H9 (cell line): ENCODE measurements at regions not wholly inside any gene's neighbourhood (a gene's known extent, or its start where the extent isn't known, plus 50 kb on each side); places are given as distances from the start of the nearest gene placed in this dataset.

Source experiments
- DNase-seq: peaks from one replicate; pipeline ENCODE4 v3.0.0-alpha.2; 2017
- H2AFZ ChIP-seq: one replicate; pipeline ENCODE4 v1.6.1; 2013; ENCODE audit warnings: mild to moderate bottlenecking, low read length, control low read depth, moderate library complexity
- H2AK5ac ChIP-seq: 2 replicates; pipeline ENCODE4 v1.6.1; 2013; ENCODE audit warnings: low read length, control low read depth, mixed read lengths; ENCODE audit not compliant: insufficient read length
- H2BK120ac ChIP-seq: one replicate; pipeline ENCODE4 v1.6.1; 2013; ENCODE audit warnings: low read depth, mild to moderate bottlenecking, low read length, control low read depth, inconsistent platforms; ENCODE audit not compliant: poor library complexity, severe bottlenecking
- H2BK12ac ChIP-seq: 2 replicates; pipeline ENCODE4 v1.6.1; 2013; ENCODE audit warnings: low read length, control low read depth, mixed read lengths, low read depth; ENCODE audit not compliant: insufficient read length
- H2BK15ac ChIP-seq: 2 replicates; pipeline ENCODE4 v1.6.1; 2013; ENCODE audit warnings: low read depth, low read length, control low read depth
- H2BK20ac ChIP-seq: one replicate; pipeline ENCODE4 v1.6.1; 2013; ENCODE audit warnings: low read depth, mild to moderate bottlenecking, low read length, control low read depth, inconsistent platforms; ENCODE audit not compliant: poor library complexity, severe bottlenecking
- H2BK5ac ChIP-seq: 2 replicates; pipeline ENCODE4 v1.6.1; 2013; ENCODE audit warnings: low read length, control low read depth, mixed read lengths; ENCODE audit not compliant: insufficient read length
- H3K14ac ChIP-seq: 2 replicates; pipeline ENCODE4 v1.6.1; 2013; ENCODE audit warnings: low read length, control low read depth; ENCODE audit not compliant: insufficient read depth
- H3K18ac ChIP-seq: 2 replicates; pipeline ENCODE4 v1.6.1; 2013; ENCODE audit warnings: low read depth, mild to moderate bottlenecking, mixed read lengths, low read length, control low read depth; ENCODE audit not compliant: insufficient read length
- H3K23ac ChIP-seq: 2 replicates; pipeline ENCODE4 v1.6.1; 2013; ENCODE audit warnings: low read length, control low read depth, mixed read lengths, low read depth; ENCODE audit not compliant: insufficient read length
- H3K23me2 ChIP-seq: 2 replicates; pipeline ENCODE4 v1.6.1; 2013; ENCODE audit warnings: low read depth, mild to moderate bottlenecking, mixed read lengths, low read length, control low read depth; ENCODE audit not compliant: insufficient read length, poor library complexity, severe bottlenecking
- H3K27ac ChIP-seq: 2 replicates; pipeline ENCODE4 v1.5.1; 2013; ENCODE audit warnings: low read length, control low read depth, mixed read lengths, low read depth; ENCODE audit not compliant: insufficient read length
- H3K27me3 ChIP-seq: 2 replicates; pipeline ENCODE4 v1.6.1; 2013; ENCODE audit warnings: low read length, control low read depth, inconsistent platforms; ENCODE audit not compliant: insufficient read depth
- H3K4ac ChIP-seq: 2 replicates; pipeline ENCODE4 v1.6.1; 2013; ENCODE audit warnings: low read depth, mild to moderate bottlenecking, control low read depth, inconsistent platforms, low read length, moderate library complexity
- H3K4me1 ChIP-seq: 2 replicates; pipeline ENCODE4 v1.6.1; 2013; ENCODE audit warnings: low read length, control low read depth, inconsistent platforms; ENCODE audit not compliant: insufficient read depth
- H3K4me2 ChIP-seq: 2 replicates; pipeline ENCODE4 v1.6.1; 2013; ENCODE audit warnings: low read length, control low read depth, mixed read lengths; ENCODE audit not compliant: insufficient read length, insufficient read depth
- H3K56ac ChIP-seq: 2 replicates; pipeline ENCODE4 v1.6.1; 2013; ENCODE audit warnings: low read depth, mild to moderate bottlenecking, mixed read lengths, low read length, control low read depth; ENCODE audit not compliant: insufficient read length
- H3K79me1 ChIP-seq: 2 replicates; pipeline ENCODE4 v1.6.1; 2013; ENCODE audit warnings: low read depth, mild to moderate bottlenecking, moderate library complexity, low read length, control low read depth, inconsistent platforms; ENCODE audit not compliant: insufficient read depth, poor library complexity, severe bottlenecking
- H3K79me2 ChIP-seq: 2 replicates; pipeline ENCODE4 v1.6.1; 2013; ENCODE audit warnings: low read length, control low read depth, inconsistent platforms; ENCODE audit not compliant: insufficient read depth
- H3K9ac ChIP-seq: 2 replicates; pipeline ENCODE4 v1.6.1; 2013; ENCODE audit warnings: low read length, control low read depth, mixed read lengths; ENCODE audit not compliant: insufficient read length; ENCODE audit errors: extremely low read depth
- H3K9me3 ChIP-seq: one replicate; pipeline ENCODE4 v1.6.1; 2013; ENCODE audit warnings: low read depth, low read length, inconsistent platforms; ENCODE audit not compliant: control insufficient read depth
- H3T11ph ChIP-seq: one replicate; pipeline ENCODE4 v1.6.1; 2013; ENCODE audit warnings: mild to moderate bottlenecking, low read length, control low read depth, inconsistent platforms
- H4K20me1 ChIP-seq: one replicate; pipeline ENCODE4 v1.6.1; 2013; ENCODE audit not compliant: control insufficient read depth, insufficient read length, insufficient read depth
- H4K5ac ChIP-seq: 2 replicates; pipeline ENCODE4 v1.6.1; 2013; ENCODE audit warnings: low read depth, mild to moderate bottlenecking, mixed read lengths, low read length, control low read depth; ENCODE audit not compliant: insufficient read length
- H4K8ac ChIP-seq: replicated peaks from 2 replicates; pipeline ENCODE4 v1.6.1; 2013; ENCODE audit warnings: low read length, control low read depth, mixed read lengths, low read depth; ENCODE audit not compliant: insufficient read length
- H4K91ac ChIP-seq: 2 replicates; pipeline ENCODE4 v1.6.1; 2013; ENCODE audit warnings: low read depth, mild to moderate bottlenecking, moderate library complexity, mixed read lengths, low read length, control low read depth; ENCODE audit not compliant: insufficient read length
- H3K27ac Mint-ChIP-seq, 3 experiments: 2 replicates in 2 of 3; 3 replicates in 1 of 3; pipeline ENCODE4 v1.8.0; 2020 to 2021; ENCODE audit warnings: mixed read lengths in 3 of 3, mild to moderate bottlenecking in 1 of 3, moderate library complexity in 1 of 3
- H3K27me3 Mint-ChIP-seq: 2 replicates; pipeline ENCODE4 v1.8.0; 2021; ENCODE audit warnings: low read depth, mild to moderate bottlenecking, moderate library complexity, mixed read lengths
- H3K36me3 Mint-ChIP-seq, 3 experiments: 2 replicates in 2 of 3; 3 replicates in 1 of 3; pipeline ENCODE4 v1.8.0; 2020 to 2021; ENCODE audit warnings: low read depth in 3 of 3, mixed read lengths in 3 of 3; ENCODE audit not compliant: insufficient read depth in 1 of 3
- H3K4me1 Mint-ChIP-seq, 2 experiments: 2 replicates each; pipeline ENCODE4 v1.8.0; 2020; ENCODE audit warnings: mixed read lengths in 2 of 2
- H3K4me3 Mint-ChIP-seq, 2 experiments: 2 replicates in 1 of 2; 3 replicates in 1 of 2; pipeline ENCODE4 v1.8.0; 2020 to 2021; ENCODE audit warnings: mild to moderate bottlenecking in 2 of 2, mixed read lengths in 2 of 2, moderate library complexity in 1 of 2
- H3K9me3 Mint-ChIP-seq, 2 experiments: 2 replicates in 1 of 2; 3 replicates in 1 of 2; pipeline ENCODE4 v1.8.0; 2020; ENCODE audit warnings: mild to moderate bottlenecking in 2 of 2, mixed read lengths in 2 of 2, moderate library complexity in 1 of 2
- CTCF ChIP-seq: fragments of 200-600 bp; sonication (generic); conservative IDR thresholded peaks from 3 replicates; pipeline ENCODE4 v1.8.0; 2021; ENCODE audit warnings: antibody characterized with exemption, mild to moderate bottlenecking
- WGBS: extraction: QIAGEN DNeasy Blood & Tissue Kit; methylation state at CpG from one replicate; pipeline ENCODE4 v1.1.7; 2013; ENCODE audit warnings: missing lambda C conversion rate, low lambda C conversion rate, mixed read lengths; ENCODE audit not compliant: insufficient read length; ENCODE audit errors: extremely low coverage; 5-methylcytosine and 5-hydroxymethylcytosine counted together

- H3K9me3 Mint-ChIP-seq, result no peaks in the 10 kb centered on the region; a peak in 1 of 5 replicates
Measured at GRCh38 chr14:85728476-85729065, 198.6 kb downstream of the FLRT2 start.

More at GRCh38 chr14:85728476-85729065, 198.6 kb downstream of the FLRT2 start:
- Histone ChIP-seq H4K91ac (no peak overlapping the region), H3K4ac (no peak overlapping the region), H4K20me1 (no peaks in the 10 kb centered on the region), H2BK20ac (no peak overlapping the region), H3K27ac (no peak overlapping the region), H2BK15ac (no peak overlapping the region), H3K9ac (no peak overlapping the region), H2BK120ac (no peak overlapping the region), H3K14ac (no peak overlapping the region), H2AFZ (no peak overlapping the region), H3T11ph (no peak overlapping the region), H4K8ac (no peak overlapping the region), H3K4me1 (no peaks in the 10 kb centered on the region), H3K79me1 (no peaks in the 10 kb centered on the region), H3K18ac (no peak overlapping the region), H3K23ac (no peak overlapping the region), H2AK5ac (no peak overlapping the region), H2BK5ac (no peak overlapping the region), H2BK12ac (no peak overlapping the region), H3K23me2 (no peaks in the 10 kb centered on the region), H4K5ac (no peak overlapping the region), H3K9me3 (no peaks in the 10 kb centered on the region), H3K27me3 (no peaks in the 10 kb centered on the region), H3K79me2 (no peaks in the 10 kb centered on the region), H3K56ac (no peak overlapping the region), H3K4me2 (no peak overlapping the region)
- Mint-ChIP-seq H3K4me3 (no peak overlapping the region), H3K4me1 (peaks cover 13% of the 10 kb centered on the region in 2 experiments), H3K27ac (no peak overlapping the region), H3K27me3 (no peaks in the 10 kb centered on the region), H3K36me3 (peaks cover 0 to 2% (median 0%) of the 10 kb centered on the region in 3 experiments; a peak in 1 of 7 replicates)
- WGBS, result no CpG with 5 or more reads among the region's 3 CpGs
- no peak for TF ChIP-seq CTCF
- DNase-seq, result no peak
